IgD-negative memory B cell (primary cell): ENCODE measurements at regions not wholly inside any gene's neighbourhood (a gene's known extent, or its start where the extent isn't known, plus 50 kb on each side); places are given as distances from the start of the nearest gene placed in this dataset.
"Not testable (repeated sequence)": the region's sequence is repeated elsewhere in the genome, so short reads cannot be mapped to it uniquely, and the experiment has no call there.

Experiments used
- H3K27ac Mint-ChIP-seq, 3 donors: one replicate each; pipeline ENCODE4 v1.8.0; 2020 to 2022; ENCODE audit warnings: mild to moderate bottlenecking in 3 of 3, mixed read lengths in 3 of 3, moderate library complexity in 1 of 3
- H3K27me3 Mint-ChIP-seq: one replicate; pipeline ENCODE4 v1.8.0; 2021; ENCODE audit warnings: mixed read lengths
- H3K36me3 Mint-ChIP-seq: one replicate; pipeline ENCODE4 v1.8.0; 2020; ENCODE audit warnings: mild to moderate bottlenecking, mixed read lengths
- H3K4me1 Mint-ChIP-seq, 3 donors: one replicate each; pipeline ENCODE4 v1.8.0; 2020 to 2022; ENCODE audit warnings: mixed read lengths in 3 of 3, mild to moderate bottlenecking in 1 of 3
- H3K4me3 Mint-ChIP-seq, 4 donors: one replicate each; pipeline ENCODE4 v1.8.0; 2020 to 2022; ENCODE audit warnings: mild to moderate bottlenecking in 4 of 4, mixed read lengths in 4 of 4, moderate library complexity in 3 of 4
- H3K9me3 Mint-ChIP-seq, 3 donors: one replicate each; pipeline ENCODE4 v1.8.0; 2020 to 2021; ENCODE audit warnings: mixed read lengths in 3 of 3, mild to moderate bottlenecking in 1 of 3

DNA sequence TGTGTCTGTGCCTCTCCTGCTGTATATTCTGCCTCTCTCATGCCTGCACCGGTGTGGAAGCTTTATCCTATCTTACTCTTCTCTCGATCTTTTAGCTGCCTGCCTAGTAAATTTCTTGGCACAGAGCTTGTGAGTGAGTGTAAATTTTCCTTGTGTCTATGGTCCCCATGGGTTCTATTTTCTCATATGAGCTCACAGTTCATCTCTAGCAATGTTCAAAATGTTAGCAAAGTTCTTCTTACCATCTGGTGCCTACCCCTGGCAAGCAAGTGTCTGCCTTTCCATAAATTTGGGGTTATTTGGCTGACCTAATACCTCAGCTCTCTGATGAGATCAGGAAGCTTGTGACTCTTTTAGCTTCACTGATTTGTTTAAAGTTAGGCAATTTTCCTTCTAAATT, 572.1 kb upstream of the BRINP3 start:
- Mint-ChIP-seq H3K4me1 (no peaks in the 10 kb centered on the region), H3K27ac (no peak overlapping the region), H3K9me3 (peaks cover 2 to 4% (median 3%) of the 10 kb centered on the region in 3 donors), H3K4me3 (no peak overlapping the region), H3K36me3 (no peaks in the 10 kb centered on the region), H3K27me3 (no peaks in the 10 kb centered on the region)

DNA sequence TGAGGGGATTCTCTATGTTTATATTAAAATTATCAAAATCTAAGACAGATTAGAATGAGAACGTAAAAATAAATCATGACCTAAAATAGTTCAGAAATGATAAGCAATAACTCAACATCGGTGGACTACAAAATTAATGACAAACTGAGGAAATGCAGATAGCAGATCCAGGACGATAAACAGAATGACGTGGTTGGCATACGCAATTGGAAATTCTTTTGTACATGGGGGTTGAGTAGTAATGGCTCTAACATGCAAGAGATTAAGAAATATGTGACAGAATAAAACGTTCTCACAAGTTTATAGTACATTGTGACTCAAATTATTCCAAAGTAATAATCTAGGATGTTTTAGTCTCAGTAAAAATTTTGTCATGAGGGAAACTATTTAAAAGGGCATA, 575.2 kb upstream of the BRINP3 start:
- H3K4me1 Mint-ChIP-seq = no peaks in the 10 kb centered on the region
- H3K27ac Mint-ChIP-seq = no peak overlapping the region
- no peak overlapping the region for H3K4me3 Mint-ChIP-seq
- H3K9me3 Mint-ChIP-seq = peaks cover 0 to 3% (median 2%) of the 10 kb centered on the region in 3 donors
- H3K27me3 Mint-ChIP-seq = no peaks in the 10 kb centered on the region
- no peaks in the 10 kb centered on the region for H3K36me3 Mint-ChIP-seq

DNA sequence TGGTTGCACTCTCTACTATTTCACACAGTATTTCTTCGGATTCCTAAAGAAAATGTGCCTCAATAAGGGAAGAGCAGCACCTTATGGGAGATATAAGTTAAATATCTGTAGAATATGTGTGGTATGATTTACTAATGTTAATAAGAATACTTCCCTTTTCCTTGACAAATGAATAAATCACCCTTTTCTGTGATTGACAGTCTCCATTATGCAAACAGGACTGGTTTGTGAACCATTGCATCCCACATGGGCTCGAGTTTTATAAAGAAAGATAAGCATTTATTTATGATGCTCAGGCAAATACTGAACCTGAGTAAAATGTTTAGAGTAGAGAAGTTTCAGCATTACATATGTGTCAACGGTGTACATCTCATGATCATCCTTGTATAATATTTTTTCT, 587.7 kb upstream of the BRINP3 start:
- H3K27me3 Mint-ChIP-seq = no peaks in the 10 kb centered on the region
- no peaks in the 10 kb centered on the region for H3K36me3 Mint-ChIP-seq
- H3K27ac Mint-ChIP-seq = no peak overlapping the region
- H3K9me3 Mint-ChIP-seq = peaks cover 0 to 3% (median 0%) of the 10 kb centered on the region in 3 donors
- no peaks in the 10 kb centered on the region for H3K4me1 Mint-ChIP-seq
- H3K4me3 Mint-ChIP-seq = no peak overlapping the region

DNA sequence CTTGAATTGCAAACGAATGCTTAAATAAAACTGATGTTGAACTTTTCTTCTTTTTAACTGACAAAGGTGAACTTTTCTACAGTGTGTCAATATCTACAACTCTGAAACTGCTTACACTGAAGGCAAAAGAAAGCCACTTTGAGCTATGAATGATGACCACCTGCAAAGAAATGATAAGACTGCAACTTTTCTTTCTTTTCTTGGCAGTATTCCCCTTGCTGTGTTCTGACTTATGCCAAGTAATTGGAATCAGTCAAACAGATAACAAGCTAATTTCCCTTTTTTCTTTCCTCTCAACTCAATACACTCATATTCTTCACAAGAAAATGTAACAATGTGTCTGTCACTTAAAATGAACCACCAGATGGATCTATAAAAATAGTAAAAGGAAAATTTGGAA, 588.1 kb upstream of the BRINP3 start:
- H3K27ac Mint-ChIP-seq = no peak overlapping the region
- H3K27me3 Mint-ChIP-seq = no peaks in the 10 kb centered on the region
- H3K4me1 Mint-ChIP-seq = no peaks in the 10 kb centered on the region
- H3K4me3 Mint-ChIP-seq = no peak overlapping the region
- H3K9me3 Mint-ChIP-seq = no peaks in the 10 kb centered on the region
- no peaks in the 10 kb centered on the region for H3K36me3 Mint-ChIP-seq

DNA sequence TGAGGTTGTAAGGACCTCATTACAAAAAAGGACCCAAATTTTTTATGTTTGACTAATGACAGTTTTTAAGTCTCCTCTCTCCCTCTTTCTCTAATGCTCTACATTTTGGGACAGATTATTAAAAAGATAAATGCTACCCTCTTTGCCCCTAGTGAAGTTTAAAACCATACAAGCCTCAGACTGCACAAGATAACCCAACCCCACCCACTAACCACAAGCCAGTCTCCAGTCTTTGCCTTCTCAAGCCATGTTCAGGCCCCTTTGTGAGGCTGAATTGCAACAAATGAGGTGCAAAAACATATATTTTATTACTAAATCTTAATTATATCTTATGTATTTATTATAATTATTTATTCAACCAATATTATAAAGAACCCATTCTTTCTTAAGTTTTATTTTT, 597.2 kb upstream of the BRINP3 start:
- peaks cover 0 to 5% (median 5%) of the 10 kb centered on the region in 3 donors for H3K9me3 Mint-ChIP-seq
- no peaks in the 10 kb centered on the region for H3K4me1 Mint-ChIP-seq
- H3K27me3 Mint-ChIP-seq = no peaks in the 10 kb centered on the region
- H3K36me3 Mint-ChIP-seq = no peaks in the 10 kb centered on the region
- no peak overlapping the region for H3K27ac Mint-ChIP-seq
- H3K4me3 Mint-ChIP-seq = no peak overlapping the region

DNA sequence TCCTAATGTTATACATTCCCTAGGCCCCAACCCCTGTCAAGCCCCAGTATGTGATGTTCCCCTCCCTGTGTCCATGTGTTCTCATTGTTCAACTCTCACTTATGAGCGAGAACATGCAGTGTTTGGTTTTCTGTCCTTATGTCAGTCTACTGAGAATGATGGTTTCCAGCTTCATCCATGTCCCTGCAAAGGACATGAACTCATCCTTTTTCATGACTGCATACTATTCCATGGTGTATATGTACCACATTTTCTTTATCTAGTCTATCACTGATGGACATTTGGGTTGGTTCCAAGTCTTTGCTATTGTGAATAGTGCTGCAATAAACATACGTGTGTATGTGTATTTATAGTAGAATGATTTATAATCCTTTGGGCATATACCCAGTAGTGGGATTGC, 605.4 kb upstream of the BRINP3 start:
- H3K36me3 Mint-ChIP-seq, H3K4me3 Mint-ChIP-seq, H3K27me3 Mint-ChIP-seq, H3K9me3 Mint-ChIP-seq, H3K4me1 Mint-ChIP-seq, H3K27ac Mint-ChIP-seq: not testable (repeated sequence)

DNA sequence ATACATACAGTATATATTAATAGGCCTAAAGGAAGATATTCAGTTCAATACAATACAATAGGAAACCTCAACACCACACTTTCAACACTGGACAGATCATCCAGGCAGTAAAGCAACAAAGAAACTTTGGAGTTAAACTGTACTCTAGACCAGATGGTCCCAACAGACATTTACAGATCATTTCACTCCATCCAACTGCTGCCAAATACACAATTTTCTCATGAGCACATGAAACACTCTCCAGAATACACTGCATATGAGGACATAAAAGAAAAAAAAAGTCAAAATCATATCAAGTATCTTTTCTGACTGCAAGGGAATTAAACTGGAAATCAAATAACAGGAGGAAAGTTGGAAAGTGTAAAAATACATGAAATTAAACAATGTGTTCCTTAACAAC, 607.5 kb upstream of the BRINP3 start:
- H3K9me3 Mint-ChIP-seq = peaks cover 0 to 12% (median 5%) of the 10 kb centered on the region in 3 donors
- peaks cover 0 to 1% (median 0%) of the 10 kb centered on the region in 3 donors for H3K4me1 Mint-ChIP-seq
- H3K4me3 Mint-ChIP-seq = no peak overlapping the region
- no peaks in the 10 kb centered on the region for H3K27me3 Mint-ChIP-seq
- H3K36me3 Mint-ChIP-seq = no peaks in the 10 kb centered on the region
- no peak overlapping the region for H3K27ac Mint-ChIP-seq

DNA sequence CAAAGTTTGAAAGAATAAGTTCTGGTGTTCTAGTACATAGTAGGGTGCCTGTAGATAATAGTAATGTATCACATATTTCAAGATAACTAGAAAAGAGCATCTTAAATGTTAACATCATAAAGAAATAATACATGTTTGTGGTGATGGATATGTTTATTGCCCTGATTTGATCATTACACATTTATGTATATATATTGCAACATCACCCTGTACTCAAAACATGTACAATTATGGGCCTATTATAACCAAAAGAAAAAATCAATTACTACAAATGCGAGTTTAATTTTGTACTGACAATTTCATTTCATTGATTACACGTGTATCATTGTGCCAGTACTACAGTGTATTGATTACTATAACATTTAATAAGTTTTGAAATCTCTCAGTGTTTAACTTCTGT, 609.2 kb upstream of the BRINP3 start:
- Mint-ChIP-seq H3K27ac (no peak overlapping the region), H3K27me3 (no peaks in the 10 kb centered on the region), H3K9me3 (peaks cover 0 to 12% (median 5%) of the 10 kb centered on the region in 3 donors), H3K36me3 (no peaks in the 10 kb centered on the region), H3K4me1 (no peaks in the 10 kb centered on the region), H3K4me3 (no peak overlapping the region)

DNA sequence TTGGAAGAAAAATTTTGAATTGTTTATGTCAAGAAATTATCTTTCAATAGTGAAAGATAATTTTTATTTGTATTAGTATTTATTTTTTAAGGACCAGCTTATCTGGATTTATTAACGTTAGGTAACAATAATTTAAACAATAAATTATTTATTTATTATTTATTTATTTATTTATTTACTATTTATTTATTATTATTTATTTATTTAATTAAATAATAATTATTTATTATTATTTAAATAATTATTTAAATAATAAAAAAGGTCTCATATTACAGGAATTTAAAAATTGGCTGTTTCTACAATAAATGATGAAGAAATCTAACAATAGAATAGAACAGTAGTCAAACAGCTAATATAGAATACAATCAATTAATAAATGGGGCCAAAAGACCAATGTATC, 618.7 kb upstream of the BRINP3 start:
- Mint-ChIP-seq H3K4me1 (no peaks in the 10 kb centered on the region), H3K36me3 (peaks cover 2% of the 10 kb centered on the region), H3K4me3 (no peak overlapping the region), H3K27ac (no peak overlapping the region), H3K27me3 (no peaks in the 10 kb centered on the region), H3K9me3 (peaks cover 2 to 7% (median 3%) of the 10 kb centered on the region in 3 donors)

DNA sequence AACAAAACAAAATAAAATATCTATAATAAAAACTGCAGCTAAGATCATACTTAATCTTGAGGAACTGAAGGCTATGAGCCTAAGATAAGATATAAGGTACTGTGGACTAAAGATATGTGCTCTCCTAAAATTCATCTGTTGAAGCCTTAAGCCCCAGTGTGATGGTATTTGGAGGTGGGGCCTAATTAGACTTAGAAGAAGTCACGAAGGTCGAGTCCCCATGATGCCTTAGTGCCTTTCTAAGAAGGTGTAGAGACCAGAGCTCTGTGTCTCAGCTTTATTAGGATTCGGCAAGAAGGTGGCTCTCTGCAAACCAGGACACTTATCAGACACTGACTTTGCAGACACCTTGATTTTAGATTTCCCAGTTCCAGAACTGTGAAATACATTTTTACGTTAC, 622.0 kb upstream of the BRINP3 start:
- H3K27ac Mint-ChIP-seq = no peak overlapping the region
- H3K4me1 Mint-ChIP-seq = no peaks in the 10 kb centered on the region
- peaks cover 2% of the 10 kb centered on the region for H3K36me3 Mint-ChIP-seq
- H3K4me3 Mint-ChIP-seq = no peak overlapping the region
- peaks cover 0 to 3% (median 2%) of the 10 kb centered on the region in 3 donors for H3K9me3 Mint-ChIP-seq
- no peaks in the 10 kb centered on the region for H3K27me3 Mint-ChIP-seq

DNA sequence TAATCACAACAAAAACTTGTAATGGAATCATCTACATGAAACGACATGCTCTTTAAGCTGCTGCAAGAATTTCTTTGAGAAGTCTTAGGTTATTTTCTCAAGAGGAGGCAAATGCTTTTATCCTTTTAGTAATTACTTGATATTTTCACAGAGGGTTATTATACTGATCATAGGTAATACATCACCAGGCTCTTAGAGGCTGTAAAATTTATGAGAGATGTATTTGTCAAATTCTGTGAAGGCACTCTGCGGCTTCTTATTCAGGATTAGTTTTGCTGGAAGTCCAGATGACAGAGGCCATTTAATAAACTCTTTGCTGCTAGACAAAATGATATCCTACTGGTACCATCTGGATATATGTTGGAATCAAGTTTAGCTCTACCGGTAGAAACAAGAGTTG, 624.3 kb upstream of the BRINP3 start:
- H3K27ac Mint-ChIP-seq = no peak overlapping the region
- H3K36me3 Mint-ChIP-seq = peaks cover 2% of the 10 kb centered on the region
- H3K9me3 Mint-ChIP-seq = peaks cover 5 to 16% (median 5%) of the 10 kb centered on the region in 3 donors
- no peaks in the 10 kb centered on the region for H3K27me3 Mint-ChIP-seq
- H3K4me1 Mint-ChIP-seq = no peaks in the 10 kb centered on the region
- H3K4me3 Mint-ChIP-seq = no peak overlapping the region

DNA sequence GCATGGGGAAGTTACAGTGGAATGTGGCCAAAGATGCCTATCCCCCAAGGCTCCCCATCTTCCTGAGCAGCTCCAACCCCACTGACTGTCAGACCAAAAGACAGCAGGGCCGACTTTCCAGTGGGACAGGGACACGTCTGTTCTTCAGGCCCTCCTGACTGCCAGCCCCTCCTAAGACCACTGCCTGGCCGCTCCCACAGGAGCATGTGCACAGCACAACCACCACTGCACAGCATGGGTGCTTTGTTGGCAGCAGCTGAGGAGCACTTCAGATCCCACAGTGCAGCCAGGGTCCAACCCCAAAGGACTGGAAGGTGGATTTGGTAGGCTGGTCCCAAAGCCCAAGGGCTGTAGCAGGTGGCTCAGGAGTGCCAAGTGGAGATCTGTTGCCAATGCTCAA, 648.3 kb upstream of the BRINP3 start:
- no peak overlapping the region for H3K4me3 Mint-ChIP-seq
- H3K9me3 Mint-ChIP-seq = peaks cover 2 to 12% (median 5%) of the 10 kb centered on the region in 3 donors

DNA sequence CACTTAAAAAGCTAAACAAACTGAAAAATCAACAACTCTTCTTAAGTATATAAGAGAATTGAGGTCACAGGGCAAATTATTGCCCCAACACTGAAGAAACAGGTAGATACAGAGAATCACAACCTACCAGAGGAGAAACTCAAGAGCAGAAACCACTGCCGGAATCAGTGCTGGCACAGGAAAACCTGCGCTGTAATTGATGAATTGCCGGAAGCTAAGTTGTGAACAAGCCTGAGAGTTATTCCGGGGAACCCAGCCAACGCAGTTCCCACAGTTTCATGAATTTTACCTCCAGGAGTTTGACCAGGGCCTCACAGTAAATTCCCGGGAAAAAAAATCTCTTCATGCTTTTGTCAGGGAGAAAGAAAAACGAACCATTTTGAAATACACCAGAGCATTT, 657.1 kb upstream of the BRINP3 start:
- no peak overlapping the region for H3K4me3 Mint-ChIP-seq
- no peaks in the 10 kb centered on the region for H3K36me3 Mint-ChIP-seq
- H3K27ac Mint-ChIP-seq = no peak overlapping the region
- H3K4me1 Mint-ChIP-seq = no peaks in the 10 kb centered on the region
- H3K9me3 Mint-ChIP-seq = peaks cover 0 to 3% (median 2%) of the 10 kb centered on the region in 3 donors
- no peaks in the 10 kb centered on the region for H3K27me3 Mint-ChIP-seq

More for the DNA sequence above, 648.3 kb upstream of the BRINP3 start:
- H3K4me1 Mint-ChIP-seq = no peaks in the 10 kb centered on the region
- no peak overlapping the region for H3K27ac Mint-ChIP-seq
- H3K27me3 Mint-ChIP-seq = no peaks in the 10 kb centered on the region
- H3K36me3 Mint-ChIP-seq = peaks cover 1% of the 10 kb centered on the region

DNA sequence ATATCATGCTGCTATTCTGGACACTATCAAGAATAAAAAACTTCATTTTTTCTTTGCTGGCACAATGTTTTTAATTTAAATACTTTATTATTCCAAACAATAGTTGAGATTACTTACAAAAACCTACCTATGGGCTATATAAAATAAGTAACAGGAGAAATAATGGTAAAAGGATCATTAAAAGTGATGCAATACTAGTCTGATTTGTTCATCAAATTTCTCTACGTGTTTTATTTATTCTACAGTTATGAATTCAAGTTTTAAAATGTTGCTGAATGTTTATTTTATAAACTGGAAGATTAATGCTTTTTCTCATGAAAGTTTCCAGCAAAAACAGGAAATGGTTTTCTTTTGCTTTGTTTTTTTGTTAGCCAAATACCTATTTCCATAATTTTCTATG, 662.4 kb upstream of the BRINP3 start:
- Mint-ChIP-seq H3K4me1 (no peaks in the 10 kb centered on the region), H3K27me3 (no peaks in the 10 kb centered on the region), H3K36me3 (no peaks in the 10 kb centered on the region), H3K27ac (no peak overlapping the region), H3K4me3 (no peak overlapping the region), H3K9me3 (peaks cover 0 to 3% (median 0%) of the 10 kb centered on the region in 3 donors)

DNA sequence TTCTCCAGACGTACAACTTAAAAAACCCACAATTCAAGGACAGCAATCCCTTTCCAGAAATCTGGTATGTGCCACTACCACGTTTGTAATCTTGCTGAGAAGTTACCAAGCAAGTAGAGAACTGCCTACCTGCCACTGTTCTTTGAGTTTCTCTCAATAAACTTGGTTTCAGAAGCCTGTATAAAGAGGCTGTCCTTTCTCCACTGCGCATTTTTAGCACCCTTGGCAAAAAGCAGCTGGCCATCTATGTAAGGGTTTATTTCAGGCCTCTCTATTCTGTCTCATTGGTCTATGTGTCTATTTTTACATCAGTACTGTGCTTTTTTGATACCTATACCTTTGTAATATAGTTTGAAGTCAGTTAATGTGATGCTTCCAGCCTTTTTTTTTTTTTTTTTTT, 665.1 kb upstream of the BRINP3 start:
- no peaks in the 10 kb centered on the region for H3K27me3 Mint-ChIP-seq
- H3K4me3 Mint-ChIP-seq = no peak overlapping the region
- peaks cover 0 to 4% (median 1%) of the 10 kb centered on the region in 3 donors for H3K9me3 Mint-ChIP-seq
- no peaks in the 10 kb centered on the region for H3K36me3 Mint-ChIP-seq
- no peak overlapping the region for H3K27ac Mint-ChIP-seq
- H3K4me1 Mint-ChIP-seq = no peaks in the 10 kb centered on the region

DNA sequence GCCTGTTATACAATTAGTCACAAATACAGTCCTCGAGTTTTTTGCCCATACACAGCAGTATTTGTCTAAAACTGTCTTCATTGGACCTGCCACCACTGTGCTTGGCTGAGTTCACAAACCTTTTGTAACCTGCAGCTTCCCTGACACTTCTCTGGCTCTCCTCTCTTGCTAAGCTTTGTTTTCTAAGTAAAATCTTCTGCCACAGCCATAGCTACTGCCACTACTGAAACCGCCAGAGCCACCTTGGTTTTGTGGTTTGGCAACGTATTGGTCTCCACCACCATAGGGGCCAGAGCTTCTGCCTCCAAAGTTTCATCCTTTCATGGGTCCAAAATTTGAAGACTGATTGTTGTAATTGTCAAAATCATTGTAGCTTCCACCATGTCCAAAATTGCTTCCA, 668.2 kb upstream of the BRINP3 start:
- H3K27me3 Mint-ChIP-seq = no peaks in the 10 kb centered on the region
- H3K27ac Mint-ChIP-seq = no peak overlapping the region
- H3K36me3 Mint-ChIP-seq = no peaks in the 10 kb centered on the region
- H3K4me1 Mint-ChIP-seq = no peaks in the 10 kb centered on the region
- H3K9me3 Mint-ChIP-seq = peaks cover 0 to 5% (median 1%) of the 10 kb centered on the region in 3 donors
- no peak overlapping the region for H3K4me3 Mint-ChIP-seq

DNA sequence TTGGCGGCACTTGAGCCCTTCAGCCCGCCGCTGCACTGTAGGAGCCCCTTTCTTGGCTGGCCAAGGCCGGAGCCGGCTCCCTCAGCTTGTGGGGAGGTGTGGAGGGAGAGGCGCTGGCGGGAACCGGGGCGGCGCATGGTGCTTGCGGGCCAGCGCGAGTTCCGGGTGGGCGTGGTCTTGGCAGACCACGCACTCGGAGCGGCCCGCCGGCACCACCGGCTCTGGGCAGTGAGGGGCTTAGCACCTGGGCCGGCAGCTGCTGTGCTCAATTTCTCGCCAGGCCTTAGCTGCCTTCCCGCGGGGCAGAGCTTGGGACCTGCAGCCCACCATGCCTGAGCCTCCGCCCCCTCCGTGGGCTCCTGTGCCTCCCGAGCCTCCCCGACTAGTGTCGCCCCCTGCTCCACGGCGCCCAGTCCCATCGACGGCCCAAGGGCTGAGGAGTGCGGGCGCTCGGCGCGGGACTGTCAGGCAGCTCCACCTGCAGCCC, 673.7 kb upstream of the BRINP3 start:
- Mint-ChIP-seq H3K36me3 (no peaks in the 10 kb centered on the region), H3K27me3 (no peaks in the 10 kb centered on the region), H3K9me3 (peaks cover 0 to 1% (median 0%) of the 10 kb centered on the region in 3 donors), H3K27ac (no peak overlapping the region), H3K4me1 (no peaks in the 10 kb centered on the region), H3K4me3 (no peak overlapping the region)
